GM23248 (cell line): ENCODE measurements at regions not wholly inside any gene's neighbourhood (a gene's known extent, or its start where the extent isn't known, plus 50 kb on each side); places are given as distances from the start of the nearest gene placed in this dataset.

ENCODE experiments used
- DNase-seq: peaks from one replicate; pipeline ENCODE4 v3.0.0-alpha.2; 2015
- H2AFZ ChIP-seq: fragments of 200-600 bp; sonication (generic); 2 replicates; pipeline ENCODE4 v1.6.1; 2016; ENCODE audit warnings: antibody characterized with exemption
- H3F3A ChIP-seq: fragments of 200-600 bp; sonication (generic); 2 replicates; pipeline ENCODE4 v1.6.1; 2016; ENCODE audit warnings: mild to moderate bottlenecking, antibody characterized with exemption, mixed run types; ENCODE audit not compliant: insufficient read depth
- H3K27ac ChIP-seq: fragments of 200-600 bp; sonication (generic); 2 replicates; pipeline ENCODE4 v1.5.1; 2016; ENCODE audit warnings: mild to moderate bottlenecking
- H3K27me3 ChIP-seq: fragments of 200-600 bp; sonication (generic); replicated peaks from 2 replicates; pipeline ENCODE4 v1.6.1; 2016; ENCODE audit warnings: mild to moderate bottlenecking; ENCODE audit not compliant: insufficient read depth
- H3K36me3 ChIP-seq: fragments of 200-600 bp; sonication (generic); 2 replicates; pipeline ENCODE4 v1.6.1; 2016; ENCODE audit warnings: low read depth, mild to moderate bottlenecking
- H3K4me1 ChIP-seq: fragments of 200-600 bp; sonication (generic); 2 replicates; pipeline ENCODE4 v1.6.1; 2016; ENCODE audit warnings: mild to moderate bottlenecking; ENCODE audit not compliant: insufficient read depth
- H3K4me2 ChIP-seq: fragments of 200-600 bp; sonication (generic); one replicate; pipeline ENCODE4 v1.6.1; 2016; ENCODE audit warnings: mild to moderate bottlenecking; ENCODE audit not compliant: unreplicated experiment
- H3K4me3 ChIP-seq: fragments of 200-600 bp; sonication (generic); 2 replicates; pipeline ENCODE4 v1.5.1; 2016; ENCODE audit warnings: mild to moderate bottlenecking
- H3K79me2 ChIP-seq: fragments of 200-600 bp; sonication (generic); 2 replicates; pipeline ENCODE4 v1.6.1; 2016; ENCODE audit warnings: mild to moderate bottlenecking; ENCODE audit not compliant: insufficient read depth
- H3K9ac ChIP-seq: fragments of 200-600 bp; sonication (generic); 2 replicates; pipeline ENCODE4 v1.6.1; 2016; ENCODE audit warnings: mild to moderate bottlenecking
- H3K9me2 ChIP-seq: fragments of 200-600 bp; sonication (generic); 2 replicates; pipeline ENCODE4 v1.6.1; 2016; ENCODE audit warnings: mixed run types, mild to moderate bottlenecking, moderate library complexity; ENCODE audit not compliant: insufficient read depth
- H3K9me3 ChIP-seq: fragments of 200-600 bp; sonication (generic); one replicate; pipeline ENCODE4 v1.6.1; 2017; ENCODE audit warnings: low read depth
- H4K20me1 ChIP-seq: fragments of 200-600 bp; sonication (generic); 2 replicates; pipeline ENCODE4 v1.6.0; 2016; ENCODE audit not compliant: insufficient read depth
- EZH2 ChIP-seq: fragments of 200-600 bp; sonication (generic); IDR thresholded peaks from 2 replicates; pipeline ENCODE4 v1.6.1; 2018; ENCODE audit warnings: antibody characterized with exemption, mild to moderate bottlenecking; ENCODE audit not compliant: insufficient read depth, poor library complexity, severe bottlenecking
- EZH2phosphoT487 ChIP-seq: fragments of 200-600 bp; sonication (generic); IDR thresholded peaks from 2 replicates; pipeline ENCODE4 v1.6.1; 2018; ENCODE audit warnings: antibody characterized with exemption, moderate library complexity, mild to moderate bottlenecking, low read depth; ENCODE audit not compliant: insufficient read depth
- WGBS, 2 experiments: methylation state at CpG; one replicate each; pipeline ENCODE4 v1.1.6; 2015 to 2017; ENCODE audit warnings: low lambda C conversion rate in 2 of 2, low coverage in 1 of 2; ENCODE audit errors: missing lambda C conversion rate in 2 of 2; 5-methylcytosine and 5-hydroxymethylcytosine counted together
- in situ Hi-C: fragments of 300-500 bp; cut with MboI; formaldehyde crosslinking; loops from 2 replicates; pipeline ENCODE4 v1.15.0; 2020

DNA sequence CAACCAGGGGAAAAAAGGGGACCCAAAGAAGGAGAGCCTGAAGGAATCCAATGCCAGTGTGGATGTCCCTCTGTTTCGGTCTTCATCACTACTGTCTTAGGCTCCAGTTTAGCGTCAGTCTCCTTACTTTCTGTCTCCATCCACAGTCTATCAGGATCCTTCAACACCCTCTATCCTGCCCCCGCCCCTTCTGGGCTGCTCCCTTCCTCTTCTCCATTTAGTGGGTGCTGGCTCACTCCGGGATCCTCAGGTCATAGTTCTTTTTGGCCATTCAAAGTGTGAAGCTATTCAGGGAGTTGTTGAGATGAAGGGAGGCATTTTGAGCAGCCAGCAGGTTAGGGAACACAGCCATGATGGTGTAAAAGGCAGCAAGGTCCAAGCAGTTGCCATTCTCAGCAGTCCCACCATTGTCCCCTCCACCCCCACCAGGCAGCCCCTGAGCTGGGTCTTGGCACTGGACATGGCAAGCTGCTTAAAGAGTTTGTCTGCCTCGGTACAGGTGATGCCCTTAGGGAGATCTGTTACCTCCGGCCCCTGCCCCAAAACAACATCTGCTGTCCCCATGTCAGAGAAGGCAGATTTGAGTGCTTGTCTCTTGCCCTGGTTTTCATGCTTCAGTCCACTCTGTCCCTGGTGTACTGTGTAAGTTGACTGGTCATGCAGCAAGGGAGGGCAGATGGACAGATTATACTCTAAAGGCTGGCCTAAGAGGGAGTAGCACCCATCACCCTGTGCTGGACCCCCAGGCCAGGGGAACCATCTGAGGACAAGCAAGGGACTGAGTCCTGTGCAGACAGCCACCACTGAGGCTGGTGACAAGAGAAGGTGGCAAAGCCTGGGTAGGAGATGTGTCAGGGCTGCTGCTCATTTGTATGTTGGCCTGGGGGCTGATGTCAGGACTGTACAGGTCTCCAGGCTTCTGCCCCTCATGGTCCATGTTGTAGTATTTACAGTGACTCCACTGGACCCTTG, 842.0 kb downstream of the HACE1 start:
- TF ChIP-seq EZH2phosphoT487: no peak
- no peak for TF ChIP-seq EZH2
- H3F3A ChIP-seq: no peaks in the 10 kb centered on the region
- H3K27me3 ChIP-seq: no peaks in the 10 kb centered on the region
- H3K4me2 ChIP-seq: no peak overlapping the region
- H3K36me3 ChIP-seq: no peaks in the 10 kb centered on the region
- H2AFZ ChIP-seq: no peak overlapping the region
- H3K9me2 ChIP-seq: no peaks in the 10 kb centered on the region
- DNase-seq: no peak
- in situ Hi-C loops: no loop called here
- H3K79me2 ChIP-seq: no peaks in the 10 kb centered on the region
- H3K4me1 ChIP-seq: no peaks in the 10 kb centered on the region
- no peaks in the 10 kb centered on the region for H4K20me1 ChIP-seq
- H3K9ac ChIP-seq: no peak overlapping the region
- peaks cover 2% of the 10 kb centered on the region for H3K9me3 ChIP-seq
- no peak overlapping the region for H3K27ac ChIP-seq
- 35 to 39% methylated on average over 6 of the region's 6 CpGs for WGBS, 2 experiments
- H3K4me3 ChIP-seq: no peak overlapping the region

DNA sequence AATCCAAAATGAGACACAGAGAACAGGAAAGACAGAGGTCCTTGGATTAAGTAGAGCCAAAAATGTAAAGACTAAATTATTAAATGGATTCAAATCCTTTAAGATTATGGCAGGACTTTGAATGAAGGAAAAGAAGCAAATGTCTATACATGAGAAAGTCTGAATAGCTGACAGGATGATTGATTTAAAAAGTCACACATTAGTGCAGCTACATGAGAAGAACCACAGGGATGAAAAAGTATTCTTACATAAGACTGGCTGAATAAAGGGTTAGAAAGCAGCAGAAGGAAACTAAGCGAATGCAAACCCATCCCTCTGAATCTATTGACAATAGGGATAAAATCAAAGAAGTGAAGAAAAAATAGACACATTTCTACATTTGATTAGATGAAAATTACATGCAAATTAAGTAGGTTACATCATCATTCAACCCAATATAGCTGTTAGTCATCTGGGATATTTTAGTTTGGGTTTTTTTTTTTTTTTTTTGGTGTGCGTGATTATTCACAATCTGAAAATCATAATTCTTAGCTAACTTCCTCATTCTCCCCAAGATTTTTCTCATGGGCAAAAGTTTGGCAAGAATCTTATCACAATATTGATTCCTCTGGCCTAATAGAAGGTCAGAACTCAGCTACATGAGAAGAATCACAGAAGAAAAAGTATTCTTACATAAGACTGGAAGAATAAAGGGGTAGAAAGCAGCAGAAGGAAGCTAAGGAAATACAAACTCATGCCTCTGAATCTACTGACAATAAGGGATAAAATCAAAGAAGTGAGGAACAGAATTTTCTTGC, 845.4 kb downstream of the HACE1 start:
- DNase-seq: no peak
- no peaks in the 10 kb centered on the region for H3K36me3 ChIP-seq
- no peak overlapping the region for H3K4me3 ChIP-seq
- TF ChIP-seq EZH2 (no peak), EZH2phosphoT487 (no peak)
- H3K79me2 ChIP-seq: no peaks in the 10 kb centered on the region
- H3K9ac ChIP-seq: no peak overlapping the region
- H3K27ac ChIP-seq: no peak overlapping the region
- H4K20me1 ChIP-seq: no peaks in the 10 kb centered on the region
- H3F3A ChIP-seq: no peaks in the 10 kb centered on the region
- in situ Hi-C loops: no loop called here
- no peak overlapping the region for H3K4me2 ChIP-seq
- H3K9me2 ChIP-seq: no peaks in the 10 kb centered on the region
- no peaks in the 10 kb centered on the region for H3K4me1 ChIP-seq
- no peak overlapping the region for H2AFZ ChIP-seq
- 27 to 34% methylated on average over 2 of the region's 2 CpGs for WGBS, 2 experiments
- peaks cover 6% of the 10 kb centered on the region for H3K9me3 ChIP-seq
- H3K27me3 ChIP-seq: no peaks in the 10 kb centered on the region

DNA sequence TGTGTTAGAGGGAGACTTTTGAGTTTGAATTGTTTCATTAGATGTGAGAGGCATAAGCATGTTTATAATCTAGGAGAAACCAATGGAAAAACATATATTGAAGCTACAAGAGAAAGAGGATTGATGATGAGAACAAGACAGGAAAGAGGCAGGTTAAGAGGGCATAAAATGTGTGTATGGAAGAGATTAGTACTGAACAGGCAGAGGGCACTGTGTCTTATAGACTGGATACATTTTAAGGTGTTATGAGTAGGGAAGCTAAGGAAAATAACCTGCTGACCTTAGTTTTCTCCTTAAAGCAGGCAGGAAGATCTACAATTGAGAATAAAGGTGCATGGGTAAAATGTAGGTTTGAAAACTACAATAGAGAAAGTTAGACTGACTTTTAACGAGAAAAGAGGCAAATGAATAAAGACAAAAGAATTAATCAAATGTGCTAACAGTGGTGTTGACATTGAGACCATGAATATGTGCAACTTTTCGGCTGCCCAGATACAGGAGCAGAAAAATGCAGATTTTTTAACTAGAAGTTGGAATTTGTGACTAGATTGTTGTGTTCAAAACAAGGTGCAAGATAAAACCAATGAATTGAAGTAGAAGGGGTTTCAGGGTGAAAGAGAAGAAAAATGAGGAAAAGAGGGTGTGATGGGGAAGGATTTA, 846.3 kb downstream of the HACE1 start:
- H3F3A ChIP-seq: no peaks in the 10 kb centered on the region
- no peaks in the 10 kb centered on the region for H3K4me1 ChIP-seq
- H3K4me3 ChIP-seq: no peak overlapping the region
- no peak overlapping the region for H3K27ac ChIP-seq
- no peak overlapping the region for H3K4me2 ChIP-seq
- H3K79me2 ChIP-seq: no peaks in the 10 kb centered on the region
- no peak overlapping the region for H3K9ac ChIP-seq
- H3K27me3 ChIP-seq: no peaks in the 10 kb centered on the region
- H4K20me1 ChIP-seq: no peaks in the 10 kb centered on the region
- no peak for DNase-seq
- peaks cover 6% of the 10 kb centered on the region for H3K9me3 ChIP-seq
- TF ChIP-seq EZH2phosphoT487: no peak
- no peak for TF ChIP-seq EZH2
- in situ Hi-C loops: no loop called here
- WGBS, 2 experiments: 2 to 3% methylated on average over 2 of the region's 2 CpGs
- H3K9me2 ChIP-seq: no peaks in the 10 kb centered on the region
- no peak overlapping the region for H2AFZ ChIP-seq
- H3K36me3 ChIP-seq: no peaks in the 10 kb centered on the region

DNA sequence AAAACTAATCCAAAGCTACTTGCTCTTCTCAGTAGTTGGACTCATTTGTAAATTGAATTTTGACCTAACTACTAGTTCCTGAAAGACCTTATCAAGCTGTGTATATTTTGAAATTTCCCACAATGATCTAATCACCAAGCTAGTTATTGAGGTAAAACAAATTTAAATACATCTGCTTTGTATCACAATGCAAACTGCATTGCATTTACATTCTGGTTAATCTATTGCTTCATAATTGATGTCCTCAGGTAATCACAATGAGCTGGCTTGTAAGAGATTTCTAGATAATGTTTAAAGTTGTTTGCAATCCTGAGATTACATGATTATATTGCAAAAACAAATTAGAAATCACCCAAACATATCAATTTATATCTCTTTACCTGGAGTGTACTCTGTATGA, 848.8 kb downstream of the HACE1 start:
- no peaks in the 10 kb centered on the region for H4K20me1 ChIP-seq
- no peaks in the 10 kb centered on the region for H3K9me2 ChIP-seq
- no peaks in the 10 kb centered on the region for H3K27me3 ChIP-seq
- H3K9ac ChIP-seq: no peak overlapping the region
- H3K79me2 ChIP-seq: no peaks in the 10 kb centered on the region
- no peak overlapping the region for H3K4me2 ChIP-seq
- no peaks in the 10 kb centered on the region for H3F3A ChIP-seq
- H2AFZ ChIP-seq: no peak overlapping the region
- H3K4me1 ChIP-seq: no peaks in the 10 kb centered on the region
- DNase-seq: no peak
- no peak for TF ChIP-seq EZH2phosphoT487
- TF ChIP-seq EZH2: no peak
- H3K27ac ChIP-seq: no peak overlapping the region
- no peak overlapping the region for H3K4me3 ChIP-seq
- peaks cover 6% of the 10 kb centered on the region for H3K9me3 ChIP-seq
- in situ Hi-C loops: no loop called here
- no peaks in the 10 kb centered on the region for H3K36me3 ChIP-seq
